GM18858 (cell line): ENCODE measurements at regions not wholly inside any gene's neighbourhood (a gene's known extent, or its start where the extent isn't known, plus 50 kb on each side); places are given as distances from the start of the nearest gene placed in this dataset.

Experiments
- ATAC-seq: cut with Tn5 transposase; IDR thresholded peaks from one replicate; pipeline ENCODE4 v1.9.1; 2021; ENCODE audit not compliant: unreplicated experiment

- ATAC-seq: no peak
These were observed 109.0 kb upstream of the IRX6 start for GRCh38 chr16:55214974-55215494.

GRCh38 chr16:55217392-55217791 lies 106.6 kb upstream of the IRX6 start:
- ATAC-seq: no peak

- no peak for ATAC-seq
These were observed 102.2 kb upstream of the IRX6 start for GRCh38 chr16:55221836-55222235.

GRCh38 chr16:55222486-55222885 lies 101.5 kb upstream of the IRX6 start:
- no peak for ATAC-seq

GRCh38 chr16:55225972-55226542 lies 97.9 kb upstream of the IRX6 start:
- ATAC-seq: no peak

- no peak for ATAC-seq
These were observed 91.2 kb upstream of the IRX6 start for GRCh38 chr16:55232822-55233221.

- ATAC-seq: no peak
These were observed 90.5 kb upstream of the IRX6 start for GRCh38 chr16:55233464-55233863.

GRCh38 chr16:55236655-55237054 lies 87.3 kb upstream of the IRX6 start:
- no peak for ATAC-seq

GRCh38 chr16:55239723-55240122 lies 84.3 kb upstream of the IRX6 start:
- ATAC-seq: no peak

GRCh38 chr16:55240888-55241287 lies 83.1 kb upstream of the IRX6 start:
- no peak for ATAC-seq

GRCh38 chr16:55242667-55243066 lies 81.3 kb upstream of the IRX6 start:
- no peak for ATAC-seq

- ATAC-seq: no peak
These were observed 75.9 kb upstream of the IRX6 start for GRCh38 chr16:55248058-55248457.

GRCh38 chr16:55248494-55248893 lies 75.5 kb upstream of the IRX6 start:
- ATAC-seq: no peak

GRCh38 chr16:55249361-55249760 lies 74.6 kb upstream of the IRX6 start:
- no peak for ATAC-seq

GRCh38 chr16:55249936-55250335 lies 74.1 kb upstream of the IRX6 start:
- ATAC-seq: no peak

- no peak for ATAC-seq
These were observed 73.3 kb upstream of the IRX6 start for GRCh38 chr16:55250701-55251100.

GRCh38 chr16:55251151-55251550 lies 72.9 kb upstream of the IRX6 start:
- no peak for ATAC-seq

GRCh38 chr16:55252577-55252976 lies 71.4 kb upstream of the IRX6 start:
- no peak for ATAC-seq

GRCh38 chr16:55253987-55254386 lies 70.0 kb upstream of the IRX6 start:
- no peak for ATAC-seq

- no peak for ATAC-seq
These were observed 68.2 kb upstream of the IRX6 start for GRCh38 chr16:55255733-55256282.

GRCh38 chr16:55256412-55257016 lies 67.5 kb upstream of the IRX6 start:
- no peak for ATAC-seq

- peak; percentile 67 for ATAC-seq
These were observed 65.9 kb upstream of the IRX6 start for GRCh38 chr16:55257966-55258613.
